ENCODE measurements at regions not wholly inside any gene's neighbourhood (a gene's known extent, or its start where the extent isn't known, plus 50 kb on each side); places are given as distances from the start of the nearest gene placed in this dataset.

- TF ChIP-seq CTCF (tag by site-specific recombination; IDR thresholded peaks at IDR 0.05) (no peak), ZNF704 (tag by site-specific recombination; IDR thresholded peaks at IDR 0.05) (no peak), ZBTB6 (tag by site-specific recombination; IDR thresholded peaks at IDR 0.05) (no peak), ZNF530 (tag by site-specific recombination; IDR thresholded peaks at IDR 0.05; ENCODE audit: low read depth) (no peak), ZNF558 (tag by site-specific recombination; IDR thresholded peaks at IDR 0.05) (no peak), HOXC10 (CRISPR knock-in tag; IDR thresholded peaks at IDR 0.05) (no peak), PATZ1 (tag by site-specific recombination; IDR thresholded peaks at IDR 0.05) (no peak), ZNF391 (tag by site-specific recombination; IDR thresholded peaks at IDR 0.05; ENCODE audit: borderline replicate concordance, low read depth) (no peak), ZNF274 (IDR thresholded peaks at IDR 0.05; ENCODE audit: low read length) (no peak), ZNF274 (tag by site-specific recombination; IDR thresholded peaks at IDR 0.05; ENCODE audit: borderline replicate concordance) (no peak), ZNF76 (tag by site-specific recombination; IDR thresholded peaks at IDR 0.05; ENCODE audit: borderline replicate concordance, low read depth) (no peak)
Observed at GRCh38 chr5:153340139-153340538, 150.3 kb upstream of the GRIA1 start.
